Thoracic aorta (tissue), 2 donors: ENCODE measurements at regions not wholly inside any gene's neighbourhood (a gene's known extent, or its start where the extent isn't known, plus 50 kb on each side); places are given as distances from the start of the nearest gene placed in this dataset.
"Not testable (repeated sequence)": the region's sequence is repeated elsewhere in the genome, so short reads cannot be mapped to it uniquely, and the experiment has no call there.

Experiments
- ATAC-seq: fragments of 150-250 bp; one replicate; pipeline ENCODE4 v1.8.0; 2017; ENCODE audit warnings: low read depth; ENCODE audit not compliant: insufficient number of reproducible peaks, low FRiP score
- DNase-seq: peaks from one replicate; pipeline ENCODE4 v3.0.0-alpha.2; 2020; ENCODE audit warnings: low spot score
- H3K27ac ChIP-seq, 2 donors: fragments of 200-600 bp; sonication (generic); 1 replicate in 1 of 2; 2 replicates in 1 of 2; pipeline ENCODE4 v1.5.1; 2016; ENCODE audit warnings: mild to moderate bottlenecking in 2 of 2, moderate library complexity in 2 of 2
- H3K27me3 ChIP-seq: fragments of 200-600 bp; sonication (generic); replicated peaks from 2 replicates; pipeline ENCODE4 v1.6.0; 2016; ENCODE audit warnings: mild to moderate bottlenecking; ENCODE audit not compliant: insufficient read depth
- H3K36me3 ChIP-seq: fragments of 200-600 bp; sonication (generic); one replicate; pipeline ENCODE4 v1.5.1; 2016
- H3K4me1 ChIP-seq, 2 donors: fragments of 200-600 bp; sonication (generic); 1 replicate in 1 of 2; 2 replicates in 1 of 2; pipeline versions ENCODE4 v1.5.1 to v1.6.0; 2016; ENCODE audit warnings: low read depth in 2 of 2, mild to moderate bottlenecking in 1 of 2; ENCODE audit not compliant: control insufficient read depth in 1 of 2
- H3K4me3 ChIP-seq: fragments of 200-600 bp; sonication (generic); 2 replicates; pipeline ENCODE4 v1.5.1; 2016; ENCODE audit warnings: mild to moderate bottlenecking
- H3K9me3 ChIP-seq: fragments of 200-600 bp; sonication (generic); 2 replicates; pipeline ENCODE4 v1.5.1; 2016
- TF ChIP-seq, protein P1 (sequence below): fragments of 200-600 bp; sonication (generic); IDR thresholded peaks from one replicate; pipeline ENCODE4 v1.5.1; 2019; ENCODE audit warnings: antibody characterized with exemption

DNA sequence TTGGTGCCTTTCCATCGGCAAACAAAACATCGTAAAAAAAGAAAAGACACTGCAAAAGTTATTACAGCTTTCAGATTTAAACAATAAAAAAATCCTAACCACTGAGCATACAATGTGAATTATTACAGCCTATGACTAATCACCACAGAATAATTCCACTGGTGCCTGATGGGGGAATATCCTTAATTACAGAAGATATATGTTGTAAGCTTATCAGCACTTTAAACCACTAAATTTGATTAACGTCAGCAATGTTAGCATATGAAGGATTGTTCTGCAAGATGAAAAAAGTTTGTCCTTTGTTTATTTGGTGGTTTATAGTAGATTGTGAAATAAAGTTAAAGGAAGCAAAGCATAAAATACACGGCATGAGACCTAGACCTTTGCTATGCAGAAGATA, 210.2 kb upstream of the ADAMTS3 start:
- Histone ChIP-seq H3K4me1 (no peaks in the 10 kb centered on the region), H3K9me3 (no peaks in the 10 kb centered on the region), H3K27ac (no peak overlapping the region), H3K36me3 (no peaks in the 10 kb centered on the region), H3K4me3 (no peak overlapping the region), H3K27me3 (no peaks in the 10 kb centered on the region)
- DNase-seq, result no peak
- no peak for ATAC-seq
- TF ChIP-seq, protein P1, sequence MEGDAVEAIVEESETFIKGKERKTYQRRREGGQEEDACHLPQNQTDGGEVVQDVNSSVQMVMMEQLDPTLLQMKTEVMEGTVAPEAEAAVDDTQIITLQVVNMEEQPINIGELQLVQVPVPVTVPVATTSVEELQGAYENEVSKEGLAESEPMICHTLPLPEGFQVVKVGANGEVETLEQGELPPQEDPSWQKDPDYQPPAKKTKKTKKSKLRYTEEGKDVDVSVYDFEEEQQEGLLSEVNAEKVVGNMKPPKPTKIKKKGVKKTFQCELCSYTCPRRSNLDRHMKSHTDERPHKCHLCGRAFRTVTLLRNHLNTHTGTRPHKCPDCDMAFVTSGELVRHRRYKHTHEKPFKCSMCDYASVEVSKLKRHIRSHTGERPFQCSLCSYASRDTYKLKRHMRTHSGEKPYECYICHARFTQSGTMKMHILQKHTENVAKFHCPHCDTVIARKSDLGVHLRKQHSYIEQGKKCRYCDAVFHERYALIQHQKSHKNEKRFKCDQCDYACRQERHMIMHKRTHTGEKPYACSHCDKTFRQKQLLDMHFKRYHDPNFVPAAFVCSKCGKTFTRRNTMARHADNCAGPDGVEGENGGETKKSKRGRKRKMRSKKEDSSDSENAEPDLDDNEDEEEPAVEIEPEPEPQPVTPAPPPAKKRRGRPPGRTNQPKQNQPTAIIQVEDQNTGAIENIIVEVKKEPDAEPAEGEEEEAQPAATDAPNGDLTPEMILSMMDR, result no peak

- DNase-seq (no peak), ATAC-seq (no peak)
- Histone ChIP-seq H3K9me3 (no peaks in the 10 kb centered on the region), H3K27ac (no peak overlapping the region), H3K27me3 (no peaks in the 10 kb centered on the region), H3K36me3 (no peaks in the 10 kb centered on the region), H3K4me3 (no peak overlapping the region), H3K4me1 (no peaks in the 10 kb centered on the region)
- TF ChIP-seq, protein P1, result no peak
These were observed 208.4 kb upstream of the ADAMTS3 start for GRCh38 chr4:72777436-72777835.

- no peaks in the 10 kb centered on the region for H3K36me3 ChIP-seq
- peaks cover 3 to 21% of the 10 kb centered on the region in 2 donors for H3K4me1 ChIP-seq
- no peaks in the 10 kb centered on the region for H3K9me3 ChIP-seq
- TF ChIP-seq, protein P1, result no peak
- H3K4me3 ChIP-seq, result no peak overlapping the region
- no peak overlapping the region for H3K27ac ChIP-seq
- H3K27me3 ChIP-seq, result no peaks in the 10 kb centered on the region
- DNase-seq, result no peak
- ATAC-seq, result no peak
These were observed 201.7 kb upstream of the ADAMTS3 start for GRCh38 chr4:72770708-72771107.

GRCh38 chr4:72768364-72768763, 199.3 kb upstream of the ADAMTS3 start:
- ATAC-seq (peak; percentile 42), DNase-seq (no peak)
- H3K4me3 ChIP-seq, result peak overlapping the region; percentile 51
- peaks cover 3 to 21% of the 10 kb centered on the region in 2 donors for H3K4me1 ChIP-seq
- H3K27ac ChIP-seq, result peak overlapping the region; percentile 60 to 74
- H3K9me3 ChIP-seq, result no peaks in the 10 kb centered on the region
- no peaks in the 10 kb centered on the region for H3K27me3 ChIP-seq
- no peaks in the 10 kb centered on the region for H3K36me3 ChIP-seq
- TF ChIP-seq, protein P1, result no peak

- Histone ChIP-seq H3K9me3 (no peaks in the 10 kb centered on the region), H3K27me3 (no peaks in the 10 kb centered on the region)
- peak; percentile 94 for ATAC-seq
These were observed 198.7 kb upstream of the ADAMTS3 start for GRCh38 chr4:72767618-72768302.

GRCh38 chr4:72765788-72766187, 196.8 kb upstream of the ADAMTS3 start:
- not testable (repeated sequence) for H3K36me3 ChIP-seq, DNase-seq, H3K4me3 ChIP-seq, H3K27ac ChIP-seq, ATAC-seq, H3K9me3 ChIP-seq, H3K27me3 ChIP-seq
- H3K4me1 ChIP-seq, result peaks cover 3 to 21% of the 10 kb centered on the region in 2 donors

More at GRCh38 chr4:72767618-72768302, 198.7 kb upstream of the ADAMTS3 start:
- no peak for DNase-seq
- Histone ChIP-seq H3K4me3 (peak overlapping the region; percentile 51), H3K4me1 (peaks cover 3 to 21% of the 10 kb centered on the region in 2 donors), H3K36me3 (no peaks in the 10 kb centered on the region), H3K27ac (peak overlapping the region; percentile 60 to 74)
- TF ChIP-seq, protein P1, result no peak
